K562 (cell line): ENCODE measurements at regions not wholly inside any gene's neighbourhood (a gene's known extent, or its start where the extent isn't known, plus 50 kb on each side); places are given as distances from the start of the nearest gene placed in this dataset.

ENCODE experiments used
- ATAC-seq: fragments of 200-7000 bp; cut with Tn5 transposase; 3 replicates; pipeline ENCODE4 v1.9.1; 2020; ENCODE audit warnings: moderate library complexity
- BruUV-seq: library from RNA; stranded (reverse); fragments of 400-500 nt; replicated peaks from 2 replicates; lab custom pipeline; 2021; lab: Mats Ljungman, UMichigan
- CTCF ChIA-PET: fragments of 300-600 bp; formaldehyde crosslinking; extraction: SDS; loops from one replicate; lab custom pipeline; 2021; ENCODE audit warnings: low intra/inter-chr PET ratio; lab: Yijun Ruan, JAX
- POLR2A ChIA-PET: fragments of 300-600, 350-650 bp; sonication (Branson Sonifier 250); formaldehyde crosslinking; extraction: SDS; loops from one replicate; lab custom pipeline; 2021; ENCODE audit warnings: antibody characterized with exemption, inconsistent platforms; lab: Yijun Ruan, JAX
- DNase-seq, 4 experiments: peaks; one replicate each; pipeline versions ENCODE4 v3.0.0 to v3.0.0-alpha.2; 2011 to 2018; ENCODE audit warnings: low spot score in 3 of 4, mixed read lengths in 3 of 4; ENCODE audit errors: extremely low read depth in 1 of 4
- FAIRE-seq: peaks from 2 replicates; lab custom pipeline; 2011; peaks lifted over from hg19 to GRCh38; lab: Jason Lieb, UNC
- H2AFZ ChIP-seq: 2 replicates; pipeline ENCODE4 v1.6.0; 2011; ENCODE audit warnings: low read depth, low read length, control low read depth, inconsistent platforms
- H3K27ac ChIP-seq: fragments of 200-600 bp; 3 replicates; pipeline ENCODE4 v1.8.0; 2011; ENCODE audit warnings: low read depth, mild to moderate bottlenecking, control low read depth, inconsistent platforms, low read length, moderate library complexity, mixed read lengths; ENCODE audit errors: extremely low read depth
- H3K27me3 ChIP-seq, 2 experiments: fragments of 300-600 bp in 1 of 2; 2 replicates in 1 of 2; 3 replicates in 1 of 2; pipeline versions ENCODE4 v1.6.0 to v1.8.0; 2011; ENCODE audit warnings: inconsistent platforms in 2 of 2, low read length in 2 of 2, mild to moderate bottlenecking in 1 of 2, mixed read lengths in 1 of 2, moderate library complexity in 1 of 2; ENCODE audit not compliant: control insufficient read depth in 2 of 2, insufficient read depth in 2 of 2
- H3K36me3 ChIP-seq: fragments of 300-600 bp; 3 replicates; pipeline ENCODE4 v1.8.0; 2011; ENCODE audit warnings: mild to moderate bottlenecking, low read length, inconsistent platforms; ENCODE audit not compliant: control insufficient read depth, insufficient read depth
- H3K4me1 ChIP-seq, 2 experiments: fragments of 200-600 bp in 1 of 2; replicated peaks in 1 of 2; 2 replicates in 1 of 2; 3 replicates in 1 of 2; pipeline versions ENCODE4 v1.5.1 to v1.8.0; 2011; ENCODE audit warnings: inconsistent platforms in 2 of 2, low read length in 2 of 2, mild to moderate bottlenecking in 1 of 2, mixed read lengths in 1 of 2, moderate library complexity in 1 of 2; ENCODE audit not compliant: control insufficient read depth in 2 of 2, insufficient read depth in 2 of 2
- H3K4me2 ChIP-seq: 2 replicates; pipeline ENCODE4 v1.6.1; 2011; ENCODE audit warnings: low read length, control low read depth, inconsistent platforms, mixed read lengths; ENCODE audit not compliant: insufficient read depth
- H3K4me3 ChIP-seq: fragments of 200-600 bp; sonication (generic), shearing (Covaris generic); 2 replicates; pipeline ENCODE4 v1.5.1; 2016; ENCODE audit warnings: control low read depth, inconsistent platforms
- H3K79me2 ChIP-seq: fragments of 200-600 bp; 3 replicates; pipeline ENCODE4 v1.8.0; 2011; ENCODE audit warnings: low read length, inconsistent platforms; ENCODE audit not compliant: control insufficient read depth, insufficient read depth
- H3K9ac ChIP-seq, 2 experiments: 2 replicates each; pipeline versions ENCODE4 v1.6.0 to v1.6.1; 2011; ENCODE audit warnings: low read depth in 2 of 2, low read length in 2 of 2, control low read depth in 1 of 2, inconsistent platforms in 1 of 2, mild to moderate bottlenecking in 1 of 2, mixed read lengths in 1 of 2; ENCODE audit not compliant: insufficient read depth in 1 of 2
- H3K9me1 ChIP-seq: one replicate; pipeline ENCODE4 v1.6.0; 2011; ENCODE audit warnings: inconsistent platforms, mild to moderate bottlenecking, low read length, moderate library complexity; ENCODE audit not compliant: control insufficient read depth, insufficient read depth
- H3K9me3 ChIP-seq: replicated peaks from 2 replicates; pipeline ENCODE4 v1.5.1; 2011; ENCODE audit warnings: low read depth, low read length, inconsistent platforms; ENCODE audit not compliant: control insufficient read depth, insufficient read depth
- H4K20me1 ChIP-seq: replicated peaks from 2 replicates; pipeline ENCODE4 v1.6.1; 2011; ENCODE audit warnings: low read length, inconsistent platforms, mixed read lengths; ENCODE audit not compliant: control insufficient read depth, insufficient read depth
- CBX3 ChIP-seq, 2 experiments: IDR thresholded peaks; 1 replicate in 1 of 2; 2 replicates in 1 of 2; pipeline ENCODE4 v1.6.1; 2012; ENCODE audit warnings: inconsistent platforms in 2 of 2, low read length in 2 of 2, borderline replicate concordance in 1 of 2, control low read depth in 1 of 2
- ETV1 ChIP-seq: fragments of 450-650 bp; conservative IDR thresholded peaks from 2 replicates; pipeline ENCODE4 v1.6.1; 2016; ENCODE audit warnings: missing genetic modification characterization, control low read depth, low read depth, missing compliant biosample characterization
- HDAC3 ChIP-seq: fragments of 450-650 bp; IDR thresholded peaks from 2 replicates; pipeline ENCODE4 v1.6.1; 2018; ENCODE audit warnings: borderline replicate concordance, mild to moderate bottlenecking, moderate library complexity; ENCODE audit not compliant: partially characterized antibody
- HDAC8 ChIP-seq: fragments of 450-650 bp; IDR thresholded peaks from 2 replicates; pipeline ENCODE4 v1.6.1; 2016; ENCODE audit warnings: mild to moderate bottlenecking, missing genetic modification characterization, moderate library complexity, missing compliant biosample characterization
- NUFIP1 ChIP-seq: fragments of 450-650 bp; IDR thresholded peaks from 2 replicates; pipeline ENCODE4 v1.6.1; 2018; ENCODE audit not compliant: partially characterized antibody
- SAP30 ChIP-seq: fragments of 200-600 bp; sonication (generic); IDR thresholded peaks from 2 replicates; pipeline ENCODE4 v1.6.1; 2012; ENCODE audit warnings: borderline replicate concordance, low read depth, mild to moderate bottlenecking, moderate library complexity, low read length, control low read depth, inconsistent platforms; ENCODE audit not compliant: insufficient read depth, poor library complexity, severe bottlenecking
- SIN3A ChIP-seq, 2 experiments: fragments of 150-350 bp in 1 of 2; IDR thresholded peaks; 2 replicates each; pipeline ENCODE4 v1.6.1; 2011 to 2016; ENCODE audit warnings: borderline replicate concordance in 2 of 2, low read depth in 2 of 2, low read length in 2 of 2, mild to moderate bottlenecking in 2 of 2, moderate library complexity in 2 of 2; ENCODE audit not compliant: control insufficient read depth in 1 of 2
- USF1 ChIP-seq: sonication (generic); formaldehyde crosslinking; IDR thresholded peaks from 2 replicates; pipeline ENCODE4 v1.9.0; 2022; ENCODE audit warnings: mild to moderate bottlenecking, missing genetic modification reagents
- ZKSCAN3 ChIP-seq: fragments of 250-450 bp; sonication (Bioruptor Pico); IDR thresholded peaks from 2 replicates; pipeline ENCODE4 v1.4.0; 2020
- WGBS: fragments of 100-300 bp; shearing (Covaris generic); methylation state at CpG from one replicate; pipeline ENCODE4 v1.1.6; 2016; ENCODE audit warnings: low coverage, mixed read lengths; ENCODE audit not compliant: insufficient coverage; ENCODE audit errors: missing lambda C conversion rate; 5-methylcytosine and 5-hydroxymethylcytosine counted together
- in situ Hi-C: fragments of 300-500 bp; cut with MboI; formaldehyde crosslinking; loops from 4 replicates; pipeline ENCODE4 v1.15.0; 2018; ENCODE audit warnings: inconsistent platforms, mixed read lengths
- intact Hi-C: fragments of 100-400 bp; cut with micrococcal nuclease; formaldehyde crosslinking; loops from 2 replicates; pipeline ENCODE4 v1.14.2; 2022

DNA sequence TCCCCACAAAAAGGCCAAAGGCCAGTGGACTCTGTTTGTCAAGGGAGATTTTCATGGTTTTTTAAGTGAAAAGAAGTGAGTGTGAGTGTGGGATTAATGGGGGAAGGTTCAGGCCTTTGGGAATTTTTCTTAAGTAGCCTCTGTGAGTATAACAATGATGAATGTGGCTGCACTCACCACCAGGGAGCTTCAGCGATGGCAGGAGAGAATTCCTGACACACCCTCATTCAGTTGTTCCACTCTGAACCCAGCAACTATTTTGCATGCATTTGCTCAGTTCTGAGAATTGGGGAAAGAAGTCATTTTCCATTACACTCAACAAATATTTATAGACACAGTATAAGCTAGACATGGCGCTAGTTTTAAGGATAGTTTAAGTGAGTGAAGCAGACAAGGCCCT lies 117.9 kb downstream of the CCNA1 start:
- no TSS peak for BruUV-seq
- H3K9ac ChIP-seq = no peak overlapping the region
- no peaks in the 10 kb centered on the region for H3K27me3 ChIP-seq
- WGBS = 0% methylated on average over 2 of the region's 2 CpGs
- H3K36me3 ChIP-seq = no peaks in the 10 kb centered on the region
- TF ChIP-seq SAP30 = no peak
- TF ChIP-seq CBX3 (IDR thresholded peaks at IDR 0.05; ENCODE audit: borderline replicate concordance in 1 of 2, low read length in 2 of 2) = no peak
- no peak for TF ChIP-seq ZKSCAN3 (CRISPR knock-in tag)
- TF ChIP-seq ETV1 (tag) = no peak
- TF ChIP-seq USF1 (CRISPR knock-in tag) = no peak
- no peak for TF ChIP-seq HDAC8 (tag)
- TF ChIP-seq SIN3A (IDR thresholded peaks at IDR 0.05; ENCODE audit: borderline replicate concordance in 2 of 2, control insufficient read depth in 1 of 2, low read depth in 2 of 2, low read length in 2 of 2) = no peak
- no peak for TF ChIP-seq HDAC3
- TF ChIP-seq NUFIP1 = no peak
- TF ChIP-seq, all 486 proteins: peak for 0
- POLR2A ChIA-PET = no interaction called here
- Histone ChIP-seq H3K9me1 (no peaks in the 10 kb centered on the region), H2AFZ (no peak overlapping the region), H3K27ac (no peak overlapping the region), H3K4me1 (no peaks in the 10 kb centered on the region), H3K4me2 (no peak overlapping the region), H3K9me3 (no peaks in the 10 kb centered on the region), H3K79me2 (no peaks in the 10 kb centered on the region), H3K4me3 (no peak overlapping the region), H4K20me1 (no peaks in the 10 kb centered on the region)
- in situ Hi-C loops = no loop called here
- CTCF ChIA-PET = no interaction called here
- DNase-seq (no peak), FAIRE-seq (no peak), ATAC-seq (no peak)
- intact Hi-C loops = no loop called here
